NCI-H748 treated with DMSO at 0.1 percent for 48 hours (cell line): ENCODE measurements at regions not wholly inside any gene's neighbourhood (a gene's known extent, or its start where the extent isn't known, plus 50 kb on each side); places are given as distances from the start of the nearest gene placed in this dataset.
"Not testable (repeated sequence)": the region's sequence is repeated elsewhere in the genome, so short reads cannot be mapped to it uniquely, and the experiment has no call there.

Source experiments
- DNase-seq: peaks from one replicate; lab custom pipeline; 2025; lab: John Stamatoyannopoulos, UW

DNA sequence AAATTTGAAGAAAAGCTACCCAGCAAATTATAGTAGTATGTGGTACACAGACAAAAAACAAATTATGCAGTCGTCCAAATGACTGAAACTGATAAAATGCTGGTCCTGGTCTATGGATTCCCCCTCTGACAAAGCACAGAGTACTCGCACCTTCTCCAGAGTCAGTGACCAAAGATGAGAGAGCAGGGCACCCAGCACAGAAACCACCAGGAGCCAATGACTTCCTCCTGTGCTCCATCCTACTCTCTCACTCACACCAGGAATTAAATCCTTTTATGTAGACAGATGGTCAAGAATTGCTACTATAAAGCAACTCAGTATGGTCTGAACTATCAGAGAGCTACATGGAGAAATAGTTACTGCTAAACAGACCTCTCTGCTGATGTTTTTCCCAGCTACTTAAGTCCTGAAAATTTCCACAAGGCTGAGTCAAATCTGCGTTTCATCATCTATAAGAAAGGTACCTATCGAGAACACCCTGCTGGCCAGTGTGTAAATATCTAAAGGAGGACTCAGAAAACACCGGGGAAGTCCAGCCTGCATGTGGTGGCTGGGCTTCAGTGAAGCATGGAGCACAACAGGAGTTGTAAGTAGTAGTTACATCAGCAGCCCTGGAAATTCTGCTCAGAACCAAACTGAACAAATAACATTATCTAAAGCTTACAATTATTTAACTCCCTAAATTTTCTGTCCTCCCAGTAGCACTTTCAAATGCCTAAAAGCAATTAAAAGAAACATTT lies 84.5 kb upstream of the FBXO28 start:
- DNase-seq: not testable (repeated sequence)

- DNase-seq: not testable (repeated sequence)
These were observed 85.1 kb upstream of the FBXO28 start for GRCh38 chr1:224028802-224029201.

GRCh38 chr1:224023122-224023521 lies 90.8 kb upstream of the FBXO28 start:
- DNase-seq: not testable (repeated sequence)

GRCh38 chr1:224022249-224022970 lies 91.5 kb upstream of the FBXO28 start:
- not testable (repeated sequence) for DNase-seq

DNA sequence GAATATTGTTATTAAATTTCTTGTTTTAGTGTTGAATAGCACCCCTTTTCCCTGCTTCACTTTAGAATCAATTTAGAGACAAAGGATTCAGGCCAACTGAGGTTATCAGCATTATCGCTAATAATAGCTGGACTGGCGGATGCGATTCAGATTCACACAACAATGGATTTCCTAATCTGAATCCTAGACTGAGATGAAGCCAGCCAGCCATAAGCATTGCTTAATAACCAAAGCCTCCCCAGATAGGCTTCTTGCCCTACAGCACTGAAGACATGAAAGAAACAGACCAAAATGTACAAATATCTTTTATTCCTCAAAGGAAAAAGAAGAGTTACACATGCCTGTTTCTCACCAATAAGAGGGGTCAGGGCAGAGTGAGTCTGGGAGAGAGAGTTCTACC lies 94.0 kb upstream of the FBXO28 start:
- not testable (repeated sequence) for DNase-seq

DNA sequence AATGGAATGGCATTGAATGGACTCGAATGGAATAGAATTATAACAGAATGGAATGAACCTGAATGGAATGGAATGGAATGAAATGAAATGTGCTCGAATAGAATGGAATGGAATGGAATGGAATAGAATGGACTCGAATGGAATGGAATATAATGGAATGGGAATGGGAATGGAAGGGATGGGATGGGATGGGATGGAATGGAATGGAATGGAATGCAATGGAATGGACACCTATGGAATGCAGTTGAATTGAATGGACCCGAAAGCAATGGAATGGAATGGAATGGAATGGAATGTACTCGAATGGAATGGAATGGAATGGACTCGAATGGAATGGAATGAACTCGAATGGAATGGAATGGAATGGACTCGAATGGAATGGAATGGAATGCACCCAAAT lies 98.1 kb upstream of the FBXO28 start:
- not testable (repeated sequence) for DNase-seq

DNA sequence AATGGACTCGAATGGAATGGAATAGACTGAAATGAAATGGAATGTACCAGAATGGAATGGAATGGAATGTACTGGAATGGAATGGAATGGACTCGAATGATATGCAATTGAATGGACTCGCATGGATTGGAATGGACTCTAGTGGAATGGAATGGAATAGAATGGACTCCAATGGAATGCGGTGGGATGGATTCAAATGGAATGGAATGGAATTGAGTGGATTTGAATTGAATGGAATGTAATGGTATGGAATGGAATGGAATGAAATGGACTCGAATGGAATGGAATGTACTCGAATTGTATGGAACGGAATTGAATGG lies 99.6 kb upstream of the FBXO28 start:
- DNase-seq: no peak

GRCh38 chr1:224013626-224014329 lies 100.1 kb upstream of the FBXO28 start:
- not testable (repeated sequence) for DNase-seq

GRCh38 chr1:224012807-224013434 lies 101.0 kb upstream of the FBXO28 start:
- DNase-seq: not testable (repeated sequence)

- DNase-seq: not testable (repeated sequence)
These were observed 101.7 kb upstream of the FBXO28 start for GRCh38 chr1:224012162-224012561.

DNA sequence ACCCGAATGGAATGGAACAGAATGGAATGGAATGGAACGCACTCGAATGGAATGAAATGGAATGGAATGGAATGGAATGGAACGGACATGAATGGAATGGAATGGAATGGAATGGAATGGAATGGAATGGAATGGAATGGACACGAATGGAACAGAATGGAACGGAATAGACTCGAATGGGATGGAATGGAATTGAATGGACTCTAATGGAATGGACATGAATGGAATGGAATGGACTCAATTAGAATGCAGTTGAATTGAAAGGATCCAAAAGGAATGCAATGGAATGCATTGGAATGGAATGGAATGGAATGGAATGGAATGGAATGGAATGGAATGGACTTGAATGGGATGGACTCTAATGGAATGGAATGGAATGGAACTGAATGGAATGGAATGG lies 102.2 kb upstream of the FBXO28 start:
- not testable (repeated sequence) for DNase-seq

DNA sequence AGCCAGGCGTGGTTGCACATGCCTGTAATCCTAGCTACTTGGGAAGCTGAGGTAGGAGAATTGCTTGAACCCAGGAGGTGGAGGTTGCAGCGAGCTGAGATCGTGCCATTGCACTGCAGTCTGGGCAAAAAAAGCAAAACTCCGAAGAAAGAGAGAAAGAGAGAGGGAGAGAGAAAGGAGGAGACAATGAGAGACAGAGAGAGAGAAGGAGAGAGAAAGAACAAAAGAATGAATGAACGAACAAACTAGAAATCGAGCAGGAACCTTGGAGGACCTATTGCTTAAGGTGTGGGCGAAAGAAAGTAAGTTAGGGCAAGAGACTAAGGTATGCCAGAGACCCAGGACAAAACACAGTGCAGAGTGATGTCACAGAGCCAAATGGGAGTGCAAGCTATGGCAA lies 102.8 kb upstream of the FBXO28 start:
- not testable (repeated sequence) for DNase-seq

DNA sequence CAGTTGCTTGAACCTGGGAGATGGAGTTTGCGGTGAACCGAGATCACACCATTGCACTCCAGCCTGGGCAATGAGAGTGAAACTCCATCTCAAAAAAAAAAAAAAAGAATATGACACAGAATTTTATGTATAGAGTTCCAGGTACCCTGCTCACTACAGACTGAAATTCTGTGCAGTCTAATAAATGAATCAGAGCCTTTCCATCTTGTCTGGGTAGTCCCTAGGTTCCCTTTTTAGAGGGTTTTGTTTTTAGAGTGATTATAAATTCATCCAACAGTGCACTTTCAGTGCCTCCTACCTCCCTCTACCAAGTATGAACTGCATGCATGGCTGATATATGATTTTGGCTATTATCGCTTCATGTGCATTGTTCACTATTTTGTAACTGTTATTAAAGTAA lies 107.9 kb upstream of the FBXO28 start:
- DNase-seq: not testable (repeated sequence)

DNA sequence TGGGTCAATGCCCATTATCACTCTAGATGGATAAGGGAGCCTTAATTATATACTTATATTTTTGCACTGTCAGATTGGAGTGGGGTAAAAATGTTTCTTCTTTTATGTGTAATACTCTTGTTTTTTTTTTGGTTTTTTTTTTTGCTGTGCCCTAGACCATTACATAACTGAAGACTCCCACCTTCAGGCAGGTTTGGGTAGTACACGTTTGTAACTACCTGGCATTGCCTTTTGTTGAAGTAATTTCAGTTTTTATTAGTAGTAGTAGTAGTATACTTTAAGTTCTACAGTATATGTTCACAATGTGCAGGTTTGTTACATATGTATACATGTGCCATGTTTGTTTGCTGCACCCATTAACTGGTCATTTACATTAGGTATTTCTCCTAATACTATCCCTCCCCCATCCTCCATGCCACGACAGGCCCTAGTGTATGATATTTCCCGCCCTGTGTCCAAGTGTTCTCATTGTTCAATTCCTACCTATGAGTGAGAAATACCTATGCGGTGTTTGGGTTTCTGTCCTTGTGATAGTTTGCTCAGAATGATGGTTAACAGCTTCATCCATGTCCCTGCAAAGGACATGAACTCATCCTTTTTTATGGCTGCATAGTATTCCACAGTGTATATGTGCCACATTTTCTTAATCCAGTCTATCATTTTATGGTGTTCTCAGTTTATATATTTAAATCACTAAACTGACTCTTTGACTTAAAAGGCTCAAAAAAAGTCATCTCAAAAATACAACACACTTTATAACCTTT lies 109.2 kb upstream of the FBXO28 start:
- DNase-seq: not testable (repeated sequence)

- not testable (repeated sequence) for DNase-seq
These were observed 110.0 kb upstream of the FBXO28 start for GRCh38 chr1:224003896-224004295.

DNA sequence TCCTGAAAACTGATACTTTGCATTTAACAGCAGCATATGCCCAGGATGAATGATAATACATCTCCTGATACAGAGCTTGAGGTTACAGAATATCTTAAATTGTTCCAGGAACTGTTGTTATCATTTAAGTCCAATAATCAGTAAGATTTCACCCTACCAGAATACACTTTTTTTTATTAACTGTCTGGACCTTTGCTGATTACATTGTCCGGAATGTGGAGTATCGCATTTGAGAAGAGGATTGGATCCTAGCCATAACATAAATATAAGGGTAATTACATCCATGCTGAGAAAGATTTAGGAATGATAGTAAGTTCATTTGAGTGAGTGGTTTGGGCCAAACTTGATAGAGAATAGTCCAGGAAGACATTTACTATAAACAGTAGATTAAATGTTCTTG lies 112.2 kb upstream of the FBXO28 start:
- DNase-seq: not testable (repeated sequence)

DNA sequence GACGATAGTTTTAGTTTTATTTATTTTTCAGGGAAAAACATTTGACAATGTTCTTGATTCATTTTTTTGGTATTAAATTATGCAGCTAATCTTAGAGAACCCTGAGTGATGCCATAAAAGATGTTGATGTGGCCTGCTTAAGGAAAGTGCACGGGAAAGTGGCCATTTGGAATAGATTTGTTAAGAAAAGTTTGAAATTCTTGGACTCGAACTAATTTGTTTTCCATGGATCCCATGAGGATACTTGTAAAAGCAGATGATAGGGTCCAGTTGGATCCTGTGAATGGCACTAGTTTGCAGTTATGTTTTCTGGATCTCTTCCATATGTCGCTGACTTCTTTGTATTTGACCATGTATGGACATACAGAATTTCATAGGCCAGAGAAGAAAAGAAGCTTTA lies 114.2 kb upstream of the FBXO28 start:
- not testable (repeated sequence) for DNase-seq

- DNase-seq: not testable (repeated sequence)
These were observed 115.0 kb upstream of the FBXO28 start for GRCh38 chr1:223998676-223999455.

GRCh38 chr1:223996376-223996775 lies 117.5 kb upstream of the FBXO28 start:
- not testable (repeated sequence) for DNase-seq

DNA sequence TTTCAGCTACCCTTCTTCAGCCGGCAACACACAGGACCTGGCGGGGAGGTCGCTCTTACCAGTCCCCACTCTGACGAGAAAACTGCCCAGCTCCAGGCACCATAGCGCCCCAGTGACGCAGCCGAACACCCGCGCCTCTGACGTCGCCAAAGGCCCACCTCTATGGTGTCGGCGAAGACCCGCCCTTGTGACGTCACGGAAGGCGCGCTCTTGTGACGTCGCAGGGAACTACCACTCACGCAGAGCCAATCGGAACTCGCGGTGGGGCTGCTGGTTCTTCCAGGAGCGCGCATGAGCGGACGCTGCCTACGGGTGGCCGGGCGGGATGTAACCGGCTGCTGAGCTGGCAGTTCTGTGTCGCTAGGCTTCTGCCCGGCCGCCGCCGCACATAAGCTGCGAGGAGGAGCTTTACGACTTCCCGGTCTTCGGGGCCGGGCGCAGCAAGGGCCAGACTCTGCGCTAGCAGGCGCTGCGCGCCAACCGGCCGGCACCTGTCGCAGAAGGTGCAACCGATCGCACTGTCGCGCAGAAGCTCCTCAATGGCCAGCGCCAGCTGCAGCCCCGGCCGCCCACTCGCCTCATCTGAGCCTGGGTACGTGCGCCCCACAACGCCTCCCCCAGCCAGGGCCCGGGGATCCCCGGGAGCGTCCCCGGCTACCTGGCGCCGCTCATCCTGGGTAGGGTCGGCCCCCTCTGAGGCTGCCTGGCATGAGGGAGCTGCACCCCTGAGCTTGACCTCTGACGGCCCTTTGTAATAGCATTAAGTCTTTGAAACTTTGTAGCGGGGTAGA lies 121.3 kb upstream of the FBXO28 start:
- peak; percentile 75 for DNase-seq
